OCI-M1 (cell line): ENCODE measurements at regions not wholly inside any gene's neighbourhood (a gene's known extent, or its start where the extent isn't known, plus 50 kb on each side); places are given as distances from the start of the nearest gene placed in this dataset.

Experiments used
- DNase-seq: peaks from one replicate; lab custom pipeline; 2025; lab: John Stamatoyannopoulos, UW

- DNase-seq, result no peak
Observed at GRCh38 chr15:69712991-69713390, 260.4 kb downstream of the RPLP1 start.

- no peak for DNase-seq
Observed at GRCh38 chr15:69713726-69714559, 261.3 kb downstream of the RPLP1 start.

GRCh38 chr15:69715210-69715609, 262.6 kb downstream of the RPLP1 start:
- no peak for DNase-seq

GRCh38 chr15:69718436-69718835, 265.8 kb downstream of the RPLP1 start:
- DNase-seq, result no peak

- no peak for DNase-seq
Observed at GRCh38 chr15:69718916-69719315, 266.3 kb downstream of the RPLP1 start.

GRCh38 chr15:69719527-69720240, 267.1 kb downstream of the RPLP1 start:
- DNase-seq, result peak; percentile 64

- no peak for DNase-seq
Observed at GRCh38 chr15:69720536-69720935, 267.9 kb downstream of the RPLP1 start.

GRCh38 chr15:69722924-69723323, 270.3 kb downstream of the RPLP1 start:
- peak; percentile 14 for DNase-seq

- no peak for DNase-seq
Observed at GRCh38 chr15:69723404-69724096, 270.9 kb downstream of the RPLP1 start.

GRCh38 chr15:69724333-69724732, 271.7 kb downstream of the RPLP1 start:
- peak; percentile 7 for DNase-seq

- no peak for DNase-seq
Observed at GRCh38 chr15:69725275-69725674, 272.7 kb downstream of the RPLP1 start.

GRCh38 chr15:69725957-69726356, 273.3 kb downstream of the RPLP1 start:
- DNase-seq, result peak; percentile 54

GRCh38 chr15:69727121-69727924, 274.7 kb downstream of the RPLP1 start:
- DNase-seq, result no peak

- peak; percentile 68 for DNase-seq
Observed at GRCh38 chr15:69729167-69729748, 276.6 kb downstream of the RPLP1 start.

GRCh38 chr15:69730281-69731080, 277.9 kb downstream of the RPLP1 start:
- DNase-seq, result no peak

GRCh38 chr15:69731081-69731330, 278.4 kb downstream of the RPLP1 start:
- DNase-seq, result no peak

- DNase-seq, result no peak
Observed at GRCh38 chr15:69731581-69731980, 279.0 kb downstream of the RPLP1 start.

- no peak for DNase-seq
Observed at GRCh38 chr15:69732133-69732532, 279.5 kb downstream of the RPLP1 start.

GRCh38 chr15:69734699-69735098, 282.1 kb downstream of the RPLP1 start:
- DNase-seq, result no peak

GRCh38 chr15:69735121-69735520, 282.5 kb downstream of the RPLP1 start:
- no peak for DNase-seq

- DNase-seq, result no peak
Observed at GRCh38 chr15:69736161-69736560, 283.5 kb downstream of the RPLP1 start.
